Caco-2 (cell line): ENCODE measurements at regions not wholly inside any gene's neighbourhood (a gene's known extent, or its start where the extent isn't known, plus 50 kb on each side); places are given as distances from the start of the nearest gene placed in this dataset.

Experiments used
- BruUV-seq: library from RNA; stranded (reverse); fragments of 400-500 nt; replicated peaks from 2 replicates; lab custom pipeline; 2021; lab: Mats Ljungman, UMichigan
- CTCF ChIA-PET: fragments of 300-600 bp; sonication (Branson Sonifier 250); formaldehyde crosslinking; loops from one replicate; lab custom pipeline; 2022; ENCODE audit warnings: antibody characterized with exemption; lab: Charles Lee
- POLR2A ChIA-PET: fragments of 300-600 bp; sonication (Branson Sonifier 250); formaldehyde crosslinking; loops from one replicate; lab custom pipeline; 2022; ENCODE audit warnings: antibody characterized with exemption; lab: Charles Lee
- DNase-seq, 2 experiments: peaks; one replicate each; pipeline versions ENCODE4 v3.0.0 to v3.0.0-alpha.2; 2020 to 2022
- H3K27me3 ChIP-seq: replicated peaks from 2 replicates; pipeline ENCODE4 v1.6.0; 2011; ENCODE audit warnings: low read length; ENCODE audit not compliant: control insufficient read depth, insufficient read depth
- H3K36me3 ChIP-seq: 2 replicates; pipeline ENCODE4 v1.5.1; 2011; ENCODE audit warnings: low read length; ENCODE audit not compliant: control insufficient read depth, insufficient read depth
- H3K4me1 ChIP-seq: fragments of 250-450 bp; sonication (Bioruptor Pico); 2 replicates; pipeline ENCODE4 v1.5.1; 2020; ENCODE audit warnings: mild to moderate bottlenecking
- H3K4me3 ChIP-seq: 2 replicates; pipeline ENCODE4 v1.5.1; 2011; ENCODE audit warnings: low read depth, mild to moderate bottlenecking, control low read depth, low read length
- H3K9me3 ChIP-seq: fragments of 250-450 bp; sonication (Bioruptor Pico); 2 replicates; pipeline ENCODE4 v1.5.1; 2020; ENCODE audit warnings: mild to moderate bottlenecking, moderate library complexity
- H3K27ac Mint-ChIP-seq: one replicate; pipeline ENCODE4 v1.8.0; 2022; ENCODE audit warnings: mixed read lengths; ENCODE audit not compliant: unreplicated experiment
- H3K27me3 Mint-ChIP-seq: one replicate; pipeline ENCODE4 v1.8.0; 2022; ENCODE audit warnings: mixed read lengths; ENCODE audit not compliant: insufficient read depth, unreplicated experiment
- H3K36me3 Mint-ChIP-seq: one replicate; pipeline ENCODE4 v1.8.0; 2022; ENCODE audit warnings: mild to moderate bottlenecking, mixed read lengths; ENCODE audit not compliant: insufficient read depth, unreplicated experiment
- H3K4me1 Mint-ChIP-seq: one replicate; pipeline ENCODE4 v1.8.0; 2022; ENCODE audit warnings: low read depth, mixed read lengths; ENCODE audit not compliant: unreplicated experiment
- H3K4me3 Mint-ChIP-seq: one replicate; pipeline ENCODE4 v1.8.0; 2022; ENCODE audit warnings: mild to moderate bottlenecking, moderate library complexity, mixed read lengths; ENCODE audit not compliant: unreplicated experiment
- H3K9me3 Mint-ChIP-seq: one replicate; pipeline ENCODE4 v1.8.0; 2022; ENCODE audit warnings: mixed read lengths; ENCODE audit not compliant: unreplicated experiment
- CTCF ChIP-seq, 2 experiments: fragments of 200-600 bp in 1 of 2; IDR thresholded peaks; 1 replicate in 1 of 2; 2 replicates in 1 of 2; pipeline versions ENCODE4 v1.5.1 to v1.8.0; 2011 to 2022; ENCODE audit warnings: antibody characterized with exemption in 1 of 2, control low read depth in 1 of 2, inconsistent platforms in 1 of 2, low read depth in 1 of 2, low read length in 1 of 2, mild to moderate bottlenecking in 1 of 2, moderate library complexity in 1 of 2; ENCODE audit not compliant: insufficient read depth in 1 of 2, severe bottlenecking in 1 of 2, unreplicated experiment in 1 of 2
- intact Hi-C: fragments of 100-400 bp; cut with micrococcal nuclease; formaldehyde crosslinking; loops from one replicate; pipeline ENCODE4 v1.10.0; 2022; ENCODE audit not compliant: unreplicated experiment

DNA sequence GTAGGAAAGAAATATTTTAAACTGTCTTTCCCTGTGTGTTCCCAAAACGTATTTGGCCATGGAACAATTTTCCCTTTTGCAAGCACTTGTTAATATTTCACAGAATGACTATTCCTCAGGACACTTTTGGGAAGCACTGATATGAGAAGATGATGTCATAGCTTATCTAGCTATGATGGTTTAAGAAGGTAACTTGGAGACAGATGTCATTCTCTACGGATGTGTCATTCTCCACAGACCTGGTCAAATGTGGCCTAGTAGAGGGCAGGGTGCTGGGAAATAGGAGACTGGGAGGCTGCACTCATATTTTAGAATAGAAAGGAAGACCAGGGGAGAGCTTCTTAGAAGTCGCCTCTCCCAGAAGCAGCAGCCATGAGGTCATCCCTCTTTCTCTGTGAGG lies 220.7 kb upstream of the GLI3 start:
- intact Hi-C loops: no loop called here
- Histone ChIP-seq H3K4me3 (no peak overlapping the region), H3K36me3 (no peaks in the 10 kb centered on the region), H3K4me1 (no peaks in the 10 kb centered on the region), H3K27me3 (no peaks in the 10 kb centered on the region), H3K9me3 (no peaks in the 10 kb centered on the region)
- POLR2A ChIA-PET: no interaction called here
- Mint-ChIP-seq H3K27me3 (peaks cover 15% of the 10 kb centered on the region), H3K9me3 (no peaks in the 10 kb centered on the region), H3K27ac (no peak overlapping the region), H3K36me3 (no peaks in the 10 kb centered on the region), H3K4me1 (no peaks in the 10 kb centered on the region), H3K4me3 (no peak overlapping the region)
- CTCF ChIA-PET: no interaction called here
- TF ChIP-seq CTCF (IDR thresholded peaks at IDR 0.05; ENCODE audit: insufficient read depth in 1 of 2, low read depth in 1 of 2, low read length in 1 of 2, severe bottlenecking in 1 of 2, unreplicated experiment in 1 of 2): no peak
- no peak for DNase-seq
- no TSS peak for BruUV-seq

DNA sequence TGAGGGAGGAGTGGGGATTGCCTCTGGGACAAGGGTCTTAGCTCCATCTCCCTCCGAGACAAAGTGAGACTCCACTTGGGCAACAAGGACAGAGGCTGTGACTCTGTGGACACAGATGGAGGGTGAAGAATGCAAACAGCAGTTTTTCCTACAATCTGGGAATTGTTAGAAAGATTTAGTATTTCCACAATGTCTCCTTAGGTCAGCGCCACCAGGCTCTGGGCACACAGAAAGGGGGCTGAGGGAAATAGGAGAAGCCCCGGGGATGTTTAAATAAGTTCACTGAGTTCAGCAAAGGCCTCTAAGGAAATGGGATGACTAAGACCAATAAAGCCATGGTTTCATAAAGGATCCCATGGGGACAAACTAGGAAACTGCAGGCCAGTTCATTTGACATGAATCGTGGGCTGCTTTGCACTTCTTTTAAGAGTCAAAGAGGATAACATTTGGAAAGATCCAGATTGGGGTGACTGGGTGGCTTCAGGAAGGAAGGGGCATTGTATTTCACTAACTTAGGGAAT lies 219.8 kb upstream of the GLI3 start:
- CTCF ChIA-PET: no interaction called here

GRCh38 chr7:42456267-42456666 lies 219.3 kb upstream of the GLI3 start:
- BruUV-seq: no TSS peak
- no peaks in the 10 kb centered on the region for H3K9me3 ChIP-seq
- ChIA-PET CTCF (no interaction called here), POLR2A (no interaction called here)
- Mint-ChIP-seq H3K27ac (no peak overlapping the region), H3K36me3 (no peaks in the 10 kb centered on the region), H3K9me3 (no peaks in the 10 kb centered on the region), H3K27me3 (peaks cover 15% of the 10 kb centered on the region), H3K4me1 (no peaks in the 10 kb centered on the region), H3K4me3 (no peak overlapping the region)
- no peak for DNase-seq
- no peak overlapping the region for H3K4me3 ChIP-seq
- intact Hi-C loops: no loop called here
- H3K27me3 ChIP-seq: no peaks in the 10 kb centered on the region
- H3K36me3 ChIP-seq: no peaks in the 10 kb centered on the region
- TF ChIP-seq CTCF (IDR thresholded peaks at IDR 0.05; ENCODE audit: insufficient read depth in 1 of 2, low read depth in 1 of 2, low read length in 1 of 2, severe bottlenecking in 1 of 2, unreplicated experiment in 1 of 2): no peak
- H3K4me1 ChIP-seq: no peaks in the 10 kb centered on the region

More for the DNA sequence above, 219.8 kb upstream of the GLI3 start:
- TF ChIP-seq CTCF (IDR thresholded peaks at IDR 0.05; ENCODE audit: insufficient read depth in 1 of 2, low read depth in 1 of 2, low read length in 1 of 2, severe bottlenecking in 1 of 2, unreplicated experiment in 1 of 2): no peak
- peaks cover 15% of the 10 kb centered on the region for H3K27me3 Mint-ChIP-seq
- BruUV-seq: no TSS peak
- no peak overlapping the region for H3K4me3 Mint-ChIP-seq
- no peak overlapping the region for H3K27ac Mint-ChIP-seq
- H3K9me3 Mint-ChIP-seq: no peaks in the 10 kb centered on the region
- no peak for DNase-seq
- no peak overlapping the region for H3K4me3 ChIP-seq
- no peaks in the 10 kb centered on the region for H3K36me3 ChIP-seq
- H3K9me3 ChIP-seq: no peaks in the 10 kb centered on the region
- POLR2A ChIA-PET: no interaction called here
- H3K4me1 Mint-ChIP-seq: no peaks in the 10 kb centered on the region
- intact Hi-C loops: no loop called here
- H3K27me3 ChIP-seq: no peaks in the 10 kb centered on the region
- H3K4me1 ChIP-seq: no peaks in the 10 kb centered on the region
- no peaks in the 10 kb centered on the region for H3K36me3 Mint-ChIP-seq
